ENCODE measurements at regions not wholly inside any gene's neighbourhood (a gene's known extent, or its start where the extent isn't known, plus 50 kb on each side); places are given as distances from the start of the nearest gene placed in this dataset.

GRCh38 chr18:56108478-56109367 is 520.7 kb upstream of the TCF4 start:
- no peak for TF ChIP-seq EZH2 (IDR thresholded peaks at IDR 0.05)
- TF ChIP-seq POLR2AphosphoS5 (IDR thresholded peaks at IDR 0.05; ENCODE audit: borderline replicate concordance, low read depth, low read length): no peak
- TF ChIP-seq FOXP2 (optimal IDR thresholded peaks at IDR 0.05; ENCODE audit: control extremely low read depth, extremely low read length, insufficient read depth): no peak

Data from SK-N-MC (cell line).